Type B pancreatic cell (in vitro differentiated cells): ENCODE measurements at regions not wholly inside any gene's neighbourhood (a gene's known extent, or its start where the extent isn't known, plus 50 kb on each side); places are given as distances from the start of the nearest gene placed in this dataset.

Source experiments
- DNase-seq: peaks from one replicate; pipeline ENCODE4 v3.0.0; 2021; ENCODE audit warnings: mixed read lengths; ENCODE audit not compliant: unreplicated experiment; ENCODE audit errors: extremely low spot score
- H3K27ac Mint-ChIP-seq: 2 replicates; pipeline ENCODE4 v1.8.0; 2021; ENCODE audit warnings: mild to moderate bottlenecking, mixed read lengths
- H3K27me3 Mint-ChIP-seq: 2 replicates; pipeline ENCODE4 v1.8.0; 2021; ENCODE audit warnings: mixed read lengths
- H3K36me3 Mint-ChIP-seq: 2 replicates; pipeline ENCODE4 v1.8.0; 2021; ENCODE audit warnings: mixed read lengths
- H3K4me1 Mint-ChIP-seq: one replicate; pipeline ENCODE4 v1.8.0; 2021; ENCODE audit warnings: mixed read lengths; ENCODE audit not compliant: unreplicated experiment
- H3K4me3 Mint-ChIP-seq: 2 replicates; pipeline ENCODE4 v1.8.0; 2021; ENCODE audit warnings: mild to moderate bottlenecking, mixed read lengths
- H3K9me3 Mint-ChIP-seq: 2 replicates; pipeline ENCODE4 v1.8.0; 2021; ENCODE audit warnings: mixed read lengths
- CTCF ChIP-seq: fragments of 200-600 bp; sonication (generic); conservative IDR thresholded peaks from 2 replicates; pipeline ENCODE4 v1.5.0; 2021; ENCODE audit warnings: antibody characterized with exemption, mild to moderate bottlenecking

- no peaks in the 10 kb centered on the region for H3K36me3 Mint-ChIP-seq
- no peaks in the 10 kb centered on the region for H3K27me3 Mint-ChIP-seq
- H3K9me3 Mint-ChIP-seq = no peaks in the 10 kb centered on the region
- no peak for TF ChIP-seq CTCF
- no peak overlapping the region for H3K27ac Mint-ChIP-seq
- peak; percentile 32 for DNase-seq
- no peak overlapping the region for H3K4me3 Mint-ChIP-seq
- H3K4me1 Mint-ChIP-seq = no peaks in the 10 kb centered on the region
Observed at GRCh38 chr9:89886281-89886700, 281.5 kb downstream of the GADD45G start.

- TF ChIP-seq CTCF = no peak
- peak; percentile 29 for DNase-seq
Observed at GRCh38 chr9:89887286-89887685, 282.5 kb downstream of the GADD45G start.

GRCh38 chr9:89888233-89888632, 283.4 kb downstream of the GADD45G start:
- Mint-ChIP-seq H3K4me1 (no peaks in the 10 kb centered on the region), H3K36me3 (no peaks in the 10 kb centered on the region), H3K27me3 (no peaks in the 10 kb centered on the region), H3K4me3 (no peak overlapping the region), H3K9me3 (no peaks in the 10 kb centered on the region), H3K27ac (no peak overlapping the region)
- no peak for DNase-seq
- no peak for TF ChIP-seq CTCF

More at GRCh38 chr9:89887286-89887685, 282.5 kb downstream of the GADD45G start:
- no peaks in the 10 kb centered on the region for H3K4me1 Mint-ChIP-seq
- H3K27ac Mint-ChIP-seq = no peak overlapping the region
- no peak overlapping the region for H3K4me3 Mint-ChIP-seq
- H3K9me3 Mint-ChIP-seq = no peaks in the 10 kb centered on the region
- H3K27me3 Mint-ChIP-seq = no peaks in the 10 kb centered on the region
- H3K36me3 Mint-ChIP-seq = no peaks in the 10 kb centered on the region

GRCh38 chr9:89888677-89889076, 283.9 kb downstream of the GADD45G start:
- no peak overlapping the region for H3K27ac Mint-ChIP-seq
- DNase-seq = no peak
- no peaks in the 10 kb centered on the region for H3K36me3 Mint-ChIP-seq
- no peaks in the 10 kb centered on the region for H3K9me3 Mint-ChIP-seq
- H3K4me3 Mint-ChIP-seq = no peak overlapping the region
- H3K27me3 Mint-ChIP-seq = no peaks in the 10 kb centered on the region
- H3K4me1 Mint-ChIP-seq = no peaks in the 10 kb centered on the region
- TF ChIP-seq CTCF = no peak

- no peak overlapping the region for H3K4me3 Mint-ChIP-seq
- H3K4me1 Mint-ChIP-seq = no peaks in the 10 kb centered on the region
- H3K27ac Mint-ChIP-seq = no peak overlapping the region
- H3K9me3 Mint-ChIP-seq = no peaks in the 10 kb centered on the region
- TF ChIP-seq CTCF = no peak
- no peak for DNase-seq
- H3K27me3 Mint-ChIP-seq = no peaks in the 10 kb centered on the region
- H3K36me3 Mint-ChIP-seq = no peaks in the 10 kb centered on the region
Observed at GRCh38 chr9:89889865-89890264, 285.1 kb downstream of the GADD45G start.

GRCh38 chr9:89890326-89890980, 285.6 kb downstream of the GADD45G start:
- H3K27ac Mint-ChIP-seq = no peak overlapping the region
- H3K9me3 Mint-ChIP-seq = no peaks in the 10 kb centered on the region
- no peaks in the 10 kb centered on the region for H3K27me3 Mint-ChIP-seq
- H3K4me3 Mint-ChIP-seq = no peak overlapping the region
- TF ChIP-seq CTCF = no peak
- no peaks in the 10 kb centered on the region for H3K36me3 Mint-ChIP-seq
- no peaks in the 10 kb centered on the region for H3K4me1 Mint-ChIP-seq
- DNase-seq = no peak
